ENCODE measurements at regions not wholly inside any gene's neighbourhood (a gene's known extent, or its start where the extent isn't known, plus 50 kb on each side); places are given as distances from the start of the nearest gene placed in this dataset.

- no peak overlapping the region for H3K9ac ChIP-seq (ENCODE audit: extremely low read depth, insufficient read length, low read length)
- H3K4me1 Mint-ChIP-seq: peaks cover 19 to 22% of the 10 kb centered on the region in 2 experiments
- H3K79me1 ChIP-seq (ENCODE audit: insufficient read depth, low read depth, low read length, poor library complexity, severe bottlenecking): no peaks in the 10 kb centered on the region
- H3K9me3 ChIP-seq (ENCODE audit: control insufficient read depth, low read depth, low read length): no peaks in the 10 kb centered on the region
- H3K4me2 ChIP-seq (ENCODE audit: insufficient read depth, insufficient read length, low read length): no peak overlapping the region
- H2BK12ac ChIP-seq (ENCODE audit: insufficient read length, low read depth, low read length): no peak overlapping the region
- H3K27me3 ChIP-seq (ENCODE audit: insufficient read depth, low read length): no peaks in the 10 kb centered on the region
- no peaks in the 10 kb centered on the region for H3K27me3 Mint-ChIP-seq (ENCODE audit: low read depth)
- no peak overlapping the region for H3K4ac ChIP-seq (ENCODE audit: low read depth, low read length)
- H3K56ac ChIP-seq (ENCODE audit: insufficient read length, low read depth, low read length): no peak overlapping the region
- no peak overlapping the region for H2BK15ac ChIP-seq (ENCODE audit: low read depth, low read length)
- no peak overlapping the region for H2AFZ ChIP-seq (ENCODE audit: low read length)
- H3K14ac ChIP-seq (ENCODE audit: insufficient read depth, low read length): no peak overlapping the region
- no peak overlapping the region for H4K5ac ChIP-seq (ENCODE audit: insufficient read length, low read depth, low read length)
- no peak overlapping the region for H3K18ac ChIP-seq (ENCODE audit: insufficient read length, low read depth, low read length)
- no peak overlapping the region for H4K91ac ChIP-seq (ENCODE audit: insufficient read length, low read depth, low read length)
- H3K9me3 Mint-ChIP-seq: peaks cover 5 to 12% of the 10 kb centered on the region in 2 experiments; a peak in 4 of 5 replicates
- no peak for TF ChIP-seq CTCF (conservative IDR thresholded peaks at IDR 0.05)
- no peaks in the 10 kb centered on the region for H3K23me2 ChIP-seq (ENCODE audit: insufficient read length, low read depth, low read length, poor library complexity, severe bottlenecking)
- no peaks in the 10 kb centered on the region for H4K20me1 ChIP-seq (ENCODE audit: control insufficient read depth, insufficient read depth, insufficient read length)
- no peak overlapping the region for H4K8ac ChIP-seq (replicated peaks; ENCODE audit: insufficient read length, low read depth, low read length)
- H2AK5ac ChIP-seq (ENCODE audit: insufficient read length, low read length): no peak overlapping the region
- no peak overlapping the region for H3T11ph ChIP-seq (ENCODE audit: low read length)
- H2BK5ac ChIP-seq (ENCODE audit: insufficient read length, low read length): no peak overlapping the region
- H2BK20ac ChIP-seq (ENCODE audit: low read depth, low read length, poor library complexity, severe bottlenecking): no peak overlapping the region
- H2BK120ac ChIP-seq (ENCODE audit: low read depth, low read length, poor library complexity, severe bottlenecking): no peak overlapping the region
- no CpG with 5 or more reads among the region's 3 CpGs for WGBS (ENCODE audit: extremely low coverage, insufficient read length, low lambda C conversion rate)
- peak overlapping the region in 2 of 3 experiments; percentile 87 to 88; a peak in 4 of 7 replicates for H3K27ac Mint-ChIP-seq
- H3K4me3 Mint-ChIP-seq: peak overlapping the region in 1 of 2 experiments; percentile 36; a peak in 2 of 5 replicates
- no peak overlapping the region for H3K23ac ChIP-seq (ENCODE audit: insufficient read length, low read depth, low read length)
- DNase-seq: no peak
- H3K27ac ChIP-seq (ENCODE audit: insufficient read length, low read depth, low read length): no peak overlapping the region
- H3K36me3 Mint-ChIP-seq (ENCODE audit: insufficient read depth in 1 of 3, low read depth in 3 of 3): peaks cover 3 to 17% (median 8%) of the 10 kb centered on the region in 3 experiments; a peak in 3 of 7 replicates
- H3K79me2 ChIP-seq (ENCODE audit: insufficient read depth, low read length): no peaks in the 10 kb centered on the region
- H3K4me1 ChIP-seq (ENCODE audit: insufficient read depth, low read length): no peaks in the 10 kb centered on the region; the same call in 1 of the 2 replicates
Observed at GRCh38 chr11:38130976-38131375, 1532.9 kb upstream of the RAG2 start.
